Neural crest cell (in vitro differentiated cells): ENCODE measurements at regions not wholly inside any gene's neighbourhood (a gene's known extent, or its start where the extent isn't known, plus 50 kb on each side); places are given as distances from the start of the nearest gene placed in this dataset.
A peak's percentile ranks its signal among the peaks of the same experiment; 100 is the strongest.

Source experiments
- DNase-seq: peaks from one replicate; pipeline ENCODE4 v3.0.0; 2021; ENCODE audit warnings: low read depth, mixed read lengths, low spot score
- H3K27ac Mint-ChIP-seq: one replicate; pipeline ENCODE4 v1.8.0; 2021; ENCODE audit warnings: mild to moderate bottlenecking, mixed read lengths; ENCODE audit not compliant: unreplicated experiment
- H3K27me3 Mint-ChIP-seq: 2 replicates; pipeline ENCODE4 v1.8.0; 2021; ENCODE audit warnings: low read depth, mild to moderate bottlenecking, mixed read lengths
- H3K36me3 Mint-ChIP-seq: 2 replicates; pipeline ENCODE4 v1.8.0; 2021; ENCODE audit warnings: low read depth, mild to moderate bottlenecking, mixed read lengths
- H3K4me1 Mint-ChIP-seq: 2 replicates; pipeline ENCODE4 v1.8.0; 2021; ENCODE audit warnings: mixed read lengths
- H3K4me3 Mint-ChIP-seq: one replicate; pipeline ENCODE4 v1.8.0; 2021; ENCODE audit warnings: mild to moderate bottlenecking, mixed read lengths
- H3K9me3 Mint-ChIP-seq: 2 replicates; pipeline ENCODE4 v1.8.0; 2021; ENCODE audit warnings: mixed read lengths
- CTCF ChIP-seq: fragments of 200-600 bp; sonication (generic); conservative IDR thresholded peaks from 2 replicates; pipeline ENCODE4 v1.5.0; 2021; ENCODE audit warnings: antibody characterized with exemption, mild to moderate bottlenecking

- TF ChIP-seq CTCF: peak; percentile 82
- Mint-ChIP-seq H3K4me1 (peaks cover 4% of the 10 kb centered on the region), H3K27ac (no peak overlapping the region), H3K27me3 (no peaks in the 10 kb centered on the region), H3K4me3 (no peak overlapping the region), H3K36me3 (no peaks in the 10 kb centered on the region), H3K9me3 (no peaks in the 10 kb centered on the region)
- peak; percentile 15 for DNase-seq
Observed at GRCh38 chr3:117526470-117527079, 817.0 kb downstream of the TUSC7 start.

- Mint-ChIP-seq H3K27ac (no peak overlapping the region), H3K4me3 (no peak overlapping the region), H3K4me1 (peaks cover 4% of the 10 kb centered on the region), H3K36me3 (no peaks in the 10 kb centered on the region), H3K27me3 (no peaks in the 10 kb centered on the region), H3K9me3 (no peaks in the 10 kb centered on the region)
- DNase-seq: no peak
- TF ChIP-seq CTCF: no peak
Observed at GRCh38 chr3:117527346-117527745, 817.8 kb downstream of the TUSC7 start.

GRCh38 chr3:117528688-117529087 is 819.1 kb downstream of the TUSC7 start:
- Mint-ChIP-seq H3K9me3 (no peaks in the 10 kb centered on the region), H3K4me3 (no peak overlapping the region), H3K27ac (no peak overlapping the region), H3K36me3 (no peaks in the 10 kb centered on the region), H3K27me3 (no peaks in the 10 kb centered on the region), H3K4me1 (no peaks in the 10 kb centered on the region)
- TF ChIP-seq CTCF: no peak
- DNase-seq: no peak

GRCh38 chr3:117531078-117531767 is 821.6 kb downstream of the TUSC7 start:
- Mint-ChIP-seq H3K9me3 (no peaks in the 10 kb centered on the region), H3K4me3 (no peak overlapping the region), H3K27me3 (no peaks in the 10 kb centered on the region), H3K4me1 (no peaks in the 10 kb centered on the region), H3K27ac (no peak overlapping the region), H3K36me3 (no peaks in the 10 kb centered on the region)
- no peak for DNase-seq
- TF ChIP-seq CTCF: no peak

GRCh38 chr3:117532268-117532667 is 822.7 kb downstream of the TUSC7 start:
- Mint-ChIP-seq H3K4me1 (no peaks in the 10 kb centered on the region), H3K27me3 (no peaks in the 10 kb centered on the region), H3K4me3 (no peak overlapping the region), H3K36me3 (no peaks in the 10 kb centered on the region), H3K27ac (no peak overlapping the region), H3K9me3 (peaks cover 3% of the 10 kb centered on the region)
- DNase-seq: no peak
- no peak for TF ChIP-seq CTCF
